ENCODE measurements at regions not wholly inside any gene's neighbourhood (a gene's known extent, or its start where the extent isn't known, plus 50 kb on each side); places are given as distances from the start of the nearest gene placed in this dataset.

- TF ChIP-seq, protein P1, sequence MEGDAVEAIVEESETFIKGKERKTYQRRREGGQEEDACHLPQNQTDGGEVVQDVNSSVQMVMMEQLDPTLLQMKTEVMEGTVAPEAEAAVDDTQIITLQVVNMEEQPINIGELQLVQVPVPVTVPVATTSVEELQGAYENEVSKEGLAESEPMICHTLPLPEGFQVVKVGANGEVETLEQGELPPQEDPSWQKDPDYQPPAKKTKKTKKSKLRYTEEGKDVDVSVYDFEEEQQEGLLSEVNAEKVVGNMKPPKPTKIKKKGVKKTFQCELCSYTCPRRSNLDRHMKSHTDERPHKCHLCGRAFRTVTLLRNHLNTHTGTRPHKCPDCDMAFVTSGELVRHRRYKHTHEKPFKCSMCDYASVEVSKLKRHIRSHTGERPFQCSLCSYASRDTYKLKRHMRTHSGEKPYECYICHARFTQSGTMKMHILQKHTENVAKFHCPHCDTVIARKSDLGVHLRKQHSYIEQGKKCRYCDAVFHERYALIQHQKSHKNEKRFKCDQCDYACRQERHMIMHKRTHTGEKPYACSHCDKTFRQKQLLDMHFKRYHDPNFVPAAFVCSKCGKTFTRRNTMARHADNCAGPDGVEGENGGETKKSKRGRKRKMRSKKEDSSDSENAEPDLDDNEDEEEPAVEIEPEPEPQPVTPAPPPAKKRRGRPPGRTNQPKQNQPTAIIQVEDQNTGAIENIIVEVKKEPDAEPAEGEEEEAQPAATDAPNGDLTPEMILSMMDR (conservative IDR thresholded peaks at IDR 0.05; ENCODE audit: low read depth, low read length): no peak
- TF ChIP-seq EZH2phosphoT487 (IDR thresholded peaks at IDR 0.05; ENCODE audit: borderline replicate concordance, low read length): no peak
Measured at GRCh38 chr18:41297740-41298139, 657.3 kb upstream of the PIK3C3 start.
